ENCODE measurements at regions not wholly inside any gene's neighbourhood (a gene's known extent, or its start where the extent isn't known, plus 50 kb on each side); places are given as distances from the start of the nearest gene placed in this dataset.

GRCh38 chr18:78896111-78896905 lies 83.3 kb upstream of the SALL3 start:
- ChIA-PET POLR2A (no interaction called here), CTCF (ENCODE audit: unreplicated experiment) (no interaction called here)
- TF ChIP-seq CTCF (conservative IDR thresholded peaks at IDR 0.05; ENCODE audit: low read length), result no peak
- no peak for TF ChIP-seq EZH2phosphoT487 (IDR thresholded peaks at IDR 0.05; ENCODE audit: borderline replicate concordance, low read depth, low read length)
- intact Hi-C loops (cut with micrococcal nuclease; ENCODE audit: unreplicated experiment), result no loop called here
- H3K9me3 ChIP-seq (ENCODE audit: low read length), result no peaks in the 10 kb centered on the region
- DNase-seq (ENCODE audit: low spot score), result no peak
- H3K36me3 ChIP-seq (ENCODE audit: insufficient read depth, low read length), result no peaks in the 10 kb centered on the region
- H4K20me1 ChIP-seq (ENCODE audit: insufficient read depth, low read length), result no peaks in the 10 kb centered on the region
- BruUV-seq (replicated peaks), result no TSS peak
- H3K27ac ChIP-seq (ENCODE audit: low read depth, low read length, poor library complexity, severe bottlenecking), result no peak overlapping the region
- H3K79me2 ChIP-seq (ENCODE audit: insufficient read depth, low read depth, low read length), result no peaks in the 10 kb centered on the region
- H3K4me2 ChIP-seq (ENCODE audit: low read length), result no peak overlapping the region
- H3K9me2 ChIP-seq (ENCODE audit: insufficient read depth, low read length), result no peaks in the 10 kb centered on the region
- H3K4me1 ChIP-seq (ENCODE audit: insufficient read depth, low read length, poor library complexity, severe bottlenecking), result no peaks in the 10 kb centered on the region
- H3K4me3 ChIP-seq (ENCODE audit: low read depth, low read length, poor library complexity, severe bottlenecking), result no peak overlapping the region
- H2AFZ ChIP-seq (ENCODE audit: low read length), result no peak overlapping the region

DNA sequence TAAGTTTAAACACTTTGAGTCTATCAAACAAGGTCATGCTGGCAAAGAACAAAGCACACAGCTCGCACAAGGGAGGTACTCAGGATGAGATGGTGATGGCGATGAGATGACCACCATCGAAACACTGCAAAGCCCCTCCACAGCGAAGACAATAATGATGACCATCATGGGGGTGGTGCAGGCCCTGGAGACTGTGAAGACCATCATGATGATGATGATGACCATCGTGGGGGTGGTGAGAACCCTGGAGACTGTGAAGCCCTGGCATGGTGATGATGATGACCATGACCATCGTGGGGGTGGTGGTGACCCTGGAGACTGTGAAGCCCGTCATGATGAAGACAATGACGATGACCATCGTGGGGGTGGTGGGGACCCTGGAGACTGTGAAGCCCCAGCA lies 81.6 kb upstream of the SALL3 start:
- TF ChIP-seq EZH2phosphoT487 (IDR thresholded peaks at IDR 0.05; ENCODE audit: borderline replicate concordance, low read depth, low read length) (no peak), CTCF (conservative IDR thresholded peaks at IDR 0.05; ENCODE audit: low read length) (no peak)
- CTCF ChIA-PET (ENCODE audit: unreplicated experiment), result no interaction called here
- H3K9me3 ChIP-seq (ENCODE audit: low read length), result no peaks in the 10 kb centered on the region
- no peaks in the 10 kb centered on the region for H4K20me1 ChIP-seq (ENCODE audit: insufficient read depth, low read length)
- no peaks in the 10 kb centered on the region for H3K36me3 ChIP-seq (ENCODE audit: insufficient read depth, low read length)
- H3K27ac ChIP-seq (ENCODE audit: low read depth, low read length, poor library complexity, severe bottlenecking), result no peak overlapping the region
- no peaks in the 10 kb centered on the region for H3K9me2 ChIP-seq (ENCODE audit: insufficient read depth, low read length)
- POLR2A ChIA-PET, result no interaction called here
- H2AFZ ChIP-seq (ENCODE audit: low read length), result no peak overlapping the region
- H3K79me2 ChIP-seq (ENCODE audit: insufficient read depth, low read depth, low read length), result no peaks in the 10 kb centered on the region
- BruUV-seq (replicated peaks), result no TSS peak
- no peaks in the 10 kb centered on the region for H3K4me1 ChIP-seq (ENCODE audit: insufficient read depth, low read length, poor library complexity, severe bottlenecking)
- no peak for DNase-seq (ENCODE audit: low spot score)
- no peak overlapping the region for H3K4me2 ChIP-seq (ENCODE audit: low read length)
- intact Hi-C loops (cut with micrococcal nuclease; ENCODE audit: unreplicated experiment), result no loop called here
- no peak overlapping the region for H3K4me3 ChIP-seq (ENCODE audit: low read depth, low read length, poor library complexity, severe bottlenecking)

- no peak overlapping the region for H3K27ac ChIP-seq (ENCODE audit: low read depth, low read length, poor library complexity, severe bottlenecking)
- intact Hi-C loops (cut with micrococcal nuclease; ENCODE audit: unreplicated experiment), result no loop called here
- no peak overlapping the region for H2AFZ ChIP-seq (ENCODE audit: low read length)
- no peaks in the 10 kb centered on the region for H3K9me3 ChIP-seq (ENCODE audit: low read length)
- no peaks in the 10 kb centered on the region for H3K79me2 ChIP-seq (ENCODE audit: insufficient read depth, low read depth, low read length)
- no peaks in the 10 kb centered on the region for H4K20me1 ChIP-seq (ENCODE audit: insufficient read depth, low read length)
- ChIA-PET CTCF (ENCODE audit: unreplicated experiment) (no interaction called here), POLR2A (no interaction called here)
- TF ChIP-seq CTCF (conservative IDR thresholded peaks at IDR 0.05; ENCODE audit: low read length) (no peak), EZH2phosphoT487 (IDR thresholded peaks at IDR 0.05; ENCODE audit: borderline replicate concordance, low read depth, low read length) (no peak)
- H3K4me1 ChIP-seq (ENCODE audit: insufficient read depth, low read length, poor library complexity, severe bottlenecking), result no peaks in the 10 kb centered on the region
- H3K4me2 ChIP-seq (ENCODE audit: low read length), result no peak overlapping the region
- H3K4me3 ChIP-seq (ENCODE audit: low read depth, low read length, poor library complexity, severe bottlenecking), result no peak overlapping the region
- no peaks in the 10 kb centered on the region for H3K36me3 ChIP-seq (ENCODE audit: insufficient read depth, low read length)
- no TSS peak for BruUV-seq (replicated peaks)
- no peaks in the 10 kb centered on the region for H3K9me2 ChIP-seq (ENCODE audit: insufficient read depth, low read length)
- DNase-seq (ENCODE audit: low spot score), result no peak
Observed at GRCh38 chr18:78898635-78899034, 81.0 kb upstream of the SALL3 start.
